ENCODE measurements at regions not wholly inside any gene's neighbourhood (a gene's known extent, or its start where the extent isn't known, plus 50 kb on each side); places are given as distances from the start of the nearest gene placed in this dataset.
"Not testable (repeated sequence)": the region's sequence is repeated elsewhere in the genome, so short reads cannot be mapped to it uniquely, and the experiment has no call there.

- no peak for DNase-seq
These were observed 138.7 kb upstream of the CCDC150 start for GRCh38 chr2:196500686-196501431.

GRCh38 chr2:196501836-196502235, 137.7 kb upstream of the CCDC150 start:
- no peak for DNase-seq

GRCh38 chr2:196502386-196502785, 137.1 kb upstream of the CCDC150 start:
- DNase-seq = no peak

- DNase-seq = no peak
These were observed 136.1 kb upstream of the CCDC150 start for GRCh38 chr2:196503398-196503797.

- no peak for DNase-seq
These were observed 134.7 kb upstream of the CCDC150 start for GRCh38 chr2:196504788-196505187.

- DNase-seq = no peak
These were observed 129.3 kb upstream of the CCDC150 start for GRCh38 chr2:196510246-196510645.

- no peak for DNase-seq
These were observed 128.0 kb upstream of the CCDC150 start for GRCh38 chr2:196511258-196512168.

- no peak for DNase-seq
These were observed 125.6 kb upstream of the CCDC150 start for GRCh38 chr2:196513796-196514526.

- DNase-seq = no peak
These were observed 124.9 kb upstream of the CCDC150 start for GRCh38 chr2:196514641-196515040.

GRCh38 chr2:196515051-196515450, 124.5 kb upstream of the CCDC150 start:
- DNase-seq = no peak

GRCh38 chr2:196515608-196516007, 123.9 kb upstream of the CCDC150 start:
- DNase-seq = no peak

GRCh38 chr2:196516564-196516963, 123.0 kb upstream of the CCDC150 start:
- DNase-seq = no peak

- no peak for DNase-seq
These were observed 118.9 kb upstream of the CCDC150 start for GRCh38 chr2:196520605-196521004.

GRCh38 chr2:196526981-196527725, 112.4 kb upstream of the CCDC150 start:
- DNase-seq = not testable (repeated sequence)

- no peak for DNase-seq
These were observed 110.9 kb upstream of the CCDC150 start for GRCh38 chr2:196528486-196529223.

GRCh38 chr2:196530910-196531309, 108.6 kb upstream of the CCDC150 start:
- no peak for DNase-seq

- DNase-seq = no peak
These were observed 105.6 kb upstream of the CCDC150 start for GRCh38 chr2:196533772-196534397.

GRCh38 chr2:196534495-196534894, 105.0 kb upstream of the CCDC150 start:
- DNase-seq = no peak

- no peak for DNase-seq
These were observed 104.5 kb upstream of the CCDC150 start for GRCh38 chr2:196535061-196535460.

- DNase-seq = no peak
These were observed 103.8 kb upstream of the CCDC150 start for GRCh38 chr2:196535742-196536141.

- DNase-seq = no peak
These were observed 102.2 kb upstream of the CCDC150 start for GRCh38 chr2:196537311-196537710.
